CD14-positive monocyte (primary cell): ENCODE measurements at regions not wholly inside any gene's neighbourhood (a gene's known extent, or its start where the extent isn't known, plus 50 kb on each side); places are given as distances from the start of the nearest gene placed in this dataset.

ENCODE experiments used
- DNase-seq, 3 donors: peaks; one replicate each; pipeline ENCODE4 v3.0.0-alpha.2; 2011 to 2022
- H2AFZ ChIP-seq: 2 replicates; pipeline ENCODE4 v1.6.0; 2012; ENCODE audit warnings: mild to moderate bottlenecking, low read depth, low read length, inconsistent platforms; ENCODE audit not compliant: insufficient read depth, poor library complexity, severe bottlenecking
- H3K27ac ChIP-seq, 2 donors: 1 replicate in 1 of 2; 2 replicates in 1 of 2; pipeline ENCODE4 v1.5.1; 2012 to 2013; ENCODE audit warnings: low read length in 2 of 2, control low read depth in 1 of 2, inconsistent platforms in 1 of 2, low read depth in 1 of 2, mild to moderate bottlenecking in 1 of 2
- H3K27me3 ChIP-seq, 2 donors: one replicate each; pipeline versions ENCODE4 v1.6.0 to v1.6.1; 2011 to 2013; ENCODE audit warnings: low read length in 2 of 2; ENCODE audit not compliant: control insufficient read depth in 2 of 2, insufficient read depth in 2 of 2
- H3K36me3 ChIP-seq, 2 donors: replicated peaks in 1 of 2; 1 replicate in 1 of 2; 2 replicates in 1 of 2; pipeline versions ENCODE4 v1.5.1 to v1.6.1; 2012 to 2013; ENCODE audit warnings: low read length in 2 of 2, control low read depth in 1 of 2, inconsistent platforms in 1 of 2, mild to moderate bottlenecking in 1 of 2; ENCODE audit not compliant: insufficient read depth in 2 of 2, control insufficient read depth in 1 of 2
- H3K4me1 ChIP-seq, 2 donors: 1 replicate in 1 of 2; 2 replicates in 1 of 2; pipeline versions ENCODE4 v1.5.1 to v1.6.1; 2012 to 2013; ENCODE audit warnings: low read length in 2 of 2, control low read depth in 1 of 2, inconsistent platforms in 1 of 2, mild to moderate bottlenecking in 1 of 2, moderate library complexity in 1 of 2; ENCODE audit not compliant: insufficient read depth in 2 of 2, control insufficient read depth in 1 of 2
- H3K4me2 ChIP-seq: replicated peaks from 2 replicates; pipeline ENCODE3; 2012; ENCODE audit warnings: low read length, moderate library complexity, mild to moderate bottlenecking; ENCODE audit not compliant: poor library complexity, severe bottlenecking; ENCODE audit errors: extremely low read depth
- H3K4me3 ChIP-seq, 3 experiments: fragments of 200-600 bp in 1 of 3; sonication (generic) in 1 of 3; replicated peaks in 1 of 3; 1 replicate in 2 of 3; 2 replicates in 1 of 3; pipeline ENCODE4 v1.5.1; 2011 to 2013; ENCODE audit warnings: low read length in 3 of 3, mild to moderate bottlenecking in 3 of 3, control low read depth in 2 of 3, low read depth in 2 of 3, inconsistent platforms in 1 of 3, moderate library complexity in 1 of 3
- H3K79me2 ChIP-seq: 2 replicates; pipeline ENCODE4 v1.6.0; 2012; ENCODE audit warnings: mild to moderate bottlenecking, control low read depth, inconsistent platforms, low read length, moderate library complexity; ENCODE audit not compliant: insufficient read depth
- H3K9ac ChIP-seq: 2 replicates; pipeline ENCODE4 v1.6.0; 2017; ENCODE audit warnings: low read length, mild to moderate bottlenecking; ENCODE audit not compliant: insufficient read depth, poor library complexity, severe bottlenecking
- H3K9me3 ChIP-seq, 2 donors: replicated peaks in 1 of 2; 1 replicate in 1 of 2; 2 replicates in 1 of 2; pipeline versions ENCODE4 v1.5.1 to v1.6.1; 2012 to 2013; ENCODE audit warnings: low read length in 2 of 2, control low read depth in 1 of 2; ENCODE audit not compliant: control insufficient read depth in 1 of 2, insufficient read depth in 1 of 2
- H4K20me1 ChIP-seq: 2 replicates; pipeline ENCODE4 v1.6.0; 2012; ENCODE audit warnings: mild to moderate bottlenecking, low read length, control low read depth, moderate library complexity; ENCODE audit not compliant: insufficient read depth
- H3K27ac Mint-ChIP-seq, 7 donors: one replicate each; pipeline ENCODE4 v1.8.0; 2020; ENCODE audit warnings: mild to moderate bottlenecking in 7 of 7, mixed read lengths in 7 of 7, moderate library complexity in 6 of 7, inconsistent platforms in 2 of 7
- H3K27me3 Mint-ChIP-seq, 3 donors: one replicate each; pipeline ENCODE4 v1.8.0; 2021 to 2022; ENCODE audit warnings: low read depth in 3 of 3, mild to moderate bottlenecking in 3 of 3, mixed read lengths in 3 of 3, moderate library complexity in 3 of 3, inconsistent platforms in 1 of 3
- H3K36me3 Mint-ChIP-seq, 2 donors: one replicate each; pipeline ENCODE4 v1.8.0; 2020; ENCODE audit warnings: mixed read lengths in 2 of 2, inconsistent platforms in 1 of 2, mild to moderate bottlenecking in 1 of 2
- H3K4me1 Mint-ChIP-seq: one replicate; pipeline ENCODE4 v1.8.0; 2020; ENCODE audit warnings: mild to moderate bottlenecking, mixed read lengths
- H3K4me3 Mint-ChIP-seq, 2 donors: one replicate each; pipeline ENCODE4 v1.8.0; 2020; ENCODE audit warnings: mild to moderate bottlenecking in 2 of 2, mixed read lengths in 2 of 2, moderate library complexity in 1 of 2
- H3K9me3 Mint-ChIP-seq, 7 donors: one replicate each; pipeline ENCODE4 v1.8.0; 2020 to 2022; ENCODE audit warnings: mixed read lengths in 7 of 7, mild to moderate bottlenecking in 6 of 7, moderate library complexity in 6 of 7, inconsistent platforms in 2 of 7
- WGBS: methylation state at CpG from one replicate; pipeline ENCODE4 v1.1.5; 2013; ENCODE audit warnings: missing lambda C conversion rate; ENCODE audit not compliant: insufficient coverage; 5-methylcytosine and 5-hydroxymethylcytosine counted together
- intact Hi-C, 2 donors: fragments of 100-400 bp; cut with micrococcal nuclease; formaldehyde crosslinking; loops; one replicate each; pipeline versions ENCODE4 v1.15.0 to v1.15.1; 2023
- TF ChIP-seq, protein P1 (sequence below): fragments of 200-600 bp; IDR thresholded peaks from one replicate; pipeline ENCODE4 v1.8.0; 2022; ENCODE audit warnings: antibody characterized with exemption, mild to moderate bottlenecking

DNA sequence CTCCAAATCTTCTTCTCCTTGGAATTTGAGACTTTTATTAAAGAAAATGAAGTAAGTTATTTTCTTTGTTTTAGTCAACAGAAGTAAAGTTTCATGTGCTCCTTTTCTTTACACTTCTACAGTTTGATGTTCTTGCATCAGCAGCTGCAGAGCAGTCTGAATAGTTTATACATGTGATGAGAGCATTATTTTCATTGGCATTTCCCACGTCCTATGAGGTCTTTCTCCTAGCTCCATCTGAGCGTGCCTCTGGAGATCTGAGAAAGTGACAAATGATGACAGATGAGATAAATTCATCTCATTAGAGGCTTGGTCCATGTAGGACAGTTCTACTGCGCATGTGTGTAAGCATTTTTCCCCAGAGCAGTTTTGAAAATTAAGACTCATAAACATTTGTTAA is 1290.0 kb downstream of the UQCRFS1 start:
- Histone ChIP-seq H3K9me3 (peaks cover 16 to 17% of the 10 kb centered on the region in 2 donors), H3K4me2 (no peak overlapping the region), H2AFZ (no peak overlapping the region), H3K4me1 (no peaks in the 10 kb centered on the region), H3K9ac (no peak overlapping the region), H3K79me2 (no peaks in the 10 kb centered on the region), H3K27ac (no peak overlapping the region), H3K36me3 (no peaks in the 10 kb centered on the region), H3K4me3 (no peak overlapping the region), H4K20me1 (no peaks in the 10 kb centered on the region), H3K27me3 (no peaks in the 10 kb centered on the region)
- Mint-ChIP-seq H3K36me3 (no peaks in the 10 kb centered on the region), H3K4me3 (no peak overlapping the region), H3K9me3 (peaks cover 6 to 27% (median 13%) of the 10 kb centered on the region in 7 donors), H3K27me3 (no peaks in the 10 kb centered on the region), H3K27ac (no peak overlapping the region), H3K4me1 (no peaks in the 10 kb centered on the region)
- no CpG with 5 or more reads among the region's 3 CpGs for WGBS
- intact Hi-C loops, result no loop called here
- TF ChIP-seq, protein P1, sequence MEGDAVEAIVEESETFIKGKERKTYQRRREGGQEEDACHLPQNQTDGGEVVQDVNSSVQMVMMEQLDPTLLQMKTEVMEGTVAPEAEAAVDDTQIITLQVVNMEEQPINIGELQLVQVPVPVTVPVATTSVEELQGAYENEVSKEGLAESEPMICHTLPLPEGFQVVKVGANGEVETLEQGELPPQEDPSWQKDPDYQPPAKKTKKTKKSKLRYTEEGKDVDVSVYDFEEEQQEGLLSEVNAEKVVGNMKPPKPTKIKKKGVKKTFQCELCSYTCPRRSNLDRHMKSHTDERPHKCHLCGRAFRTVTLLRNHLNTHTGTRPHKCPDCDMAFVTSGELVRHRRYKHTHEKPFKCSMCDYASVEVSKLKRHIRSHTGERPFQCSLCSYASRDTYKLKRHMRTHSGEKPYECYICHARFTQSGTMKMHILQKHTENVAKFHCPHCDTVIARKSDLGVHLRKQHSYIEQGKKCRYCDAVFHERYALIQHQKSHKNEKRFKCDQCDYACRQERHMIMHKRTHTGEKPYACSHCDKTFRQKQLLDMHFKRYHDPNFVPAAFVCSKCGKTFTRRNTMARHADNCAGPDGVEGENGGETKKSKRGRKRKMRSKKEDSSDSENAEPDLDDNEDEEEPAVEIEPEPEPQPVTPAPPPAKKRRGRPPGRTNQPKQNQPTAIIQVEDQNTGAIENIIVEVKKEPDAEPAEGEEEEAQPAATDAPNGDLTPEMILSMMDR, result no peak
- DNase-seq, result no peak

DNA sequence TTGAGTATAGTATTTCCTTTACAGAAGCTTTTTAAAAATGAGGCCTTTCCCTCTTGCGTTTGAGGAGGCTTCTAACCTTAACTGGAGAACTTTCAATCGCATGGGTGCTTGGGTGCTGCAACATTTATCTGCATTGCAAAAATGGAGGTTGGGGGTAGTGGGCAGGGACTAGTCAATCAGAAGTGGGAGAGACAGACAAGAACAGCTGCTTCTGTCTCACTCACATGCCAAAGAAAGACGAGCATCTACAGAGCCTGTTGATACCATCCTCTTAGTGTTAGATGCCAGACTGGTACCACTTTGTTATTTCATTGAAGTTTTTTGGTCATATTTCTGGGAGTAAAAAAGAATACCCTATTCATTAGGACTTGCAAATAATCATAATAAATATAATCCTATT is 1292.2 kb downstream of the UQCRFS1 start:
- intact Hi-C loops, result no loop called here
- Histone ChIP-seq H3K4me1 (no peaks in the 10 kb centered on the region), H3K36me3 (no peaks in the 10 kb centered on the region), H3K4me2 (no peak overlapping the region), H3K27ac (no peak overlapping the region), H3K9ac (no peak overlapping the region), H3K9me3 (peaks cover 7 to 15% of the 10 kb centered on the region in 2 donors), H3K4me3 (no peak overlapping the region), H2AFZ (no peak overlapping the region), H3K79me2 (no peaks in the 10 kb centered on the region), H4K20me1 (no peaks in the 10 kb centered on the region), H3K27me3 (no peaks in the 10 kb centered on the region)
- Mint-ChIP-seq H3K4me3 (no peak overlapping the region), H3K36me3 (no peaks in the 10 kb centered on the region), H3K27me3 (no peaks in the 10 kb centered on the region), H3K9me3 (peaks cover 6 to 27% (median 13%) of the 10 kb centered on the region in 7 donors), H3K4me1 (no peaks in the 10 kb centered on the region), H3K27ac (no peak overlapping the region)
- TF ChIP-seq, protein P1, result no peak
- no CpG with 5 or more reads among the region's 3 CpGs for WGBS
- DNase-seq, result no peak
